Tibial nerve (tissue), 4 donors: ENCODE measurements at regions not wholly inside any gene's neighbourhood (a gene's known extent, or its start where the extent isn't known, plus 50 kb on each side); places are given as distances from the start of the nearest gene placed in this dataset.

Source experiments
- DNase-seq, 2 donors: peaks; one replicate each; pipeline ENCODE4 v3.0.0-alpha.2; 2019; ENCODE audit warnings: low spot score in 2 of 2
- H3K27ac ChIP-seq, 4 donors: fragments of 200-600 bp; sonication (generic) in 3 of 4; one replicate each; pipeline ENCODE4 v1.5.1; 2017 to 2019; ENCODE audit warnings: mild to moderate bottlenecking in 1 of 4
- H3K27me3 ChIP-seq, 2 donors: fragments of 200-600 bp; sonication (generic) in 1 of 2; one replicate each; pipeline versions ENCODE4 v1.5.1 to v1.6.0; 2017 to 2019
- H3K36me3 ChIP-seq, 3 donors: fragments of 200-600 bp; sonication (generic); one replicate each; pipeline ENCODE4 v1.5.1; 2018 to 2019
- H3K4me1 ChIP-seq, 4 donors: fragments of 200-600 bp; sonication (generic) in 3 of 4; one replicate each; pipeline ENCODE4 v1.5.1; 2017 to 2019
- H3K4me3 ChIP-seq, 4 donors: fragments of 200-600 bp; sonication (generic) in 3 of 4; one replicate each; pipeline ENCODE4 v1.5.1; 2017 to 2019; ENCODE audit warnings: mild to moderate bottlenecking in 1 of 4, moderate library complexity in 1 of 4
- H3K9me3 ChIP-seq, 4 donors: fragments of 200-600 bp; sonication (generic) in 3 of 4; one replicate each; pipeline ENCODE4 v1.5.1; 2017 to 2019
- EP300 ChIP-seq, 2 donors: sonication (generic); formaldehyde crosslinking; IDR thresholded peaks; one replicate each; pipeline ENCODE4 v1.6.1; 2017; ENCODE audit warnings: antibody characterized with exemption in 2 of 2, mild to moderate bottlenecking in 1 of 2
- POLR2A ChIP-seq, 2 donors: fragments of 450-650 bp; IDR thresholded peaks; one replicate each; pipeline ENCODE4 v1.6.1; 2017; ENCODE audit warnings: antibody characterized with exemption in 2 of 2, mild to moderate bottlenecking in 2 of 2, moderate library complexity in 2 of 2
- WGBS, 2 donors: methylation state at CpG; one replicate each; pipeline ENCODE4 v1.1.5; 2018; 5-methylcytosine and 5-hydroxymethylcytosine counted together
- TF ChIP-seq, protein P1 (sequence below), 5 experiments: fragments of 200-600 bp in 3 of 5; fragments of 450-650 bp in 2 of 5; sonication (generic) in 3 of 5; IDR thresholded peaks; one replicate each; pipeline ENCODE4 v1.5.1; 2016 to 2019; ENCODE audit warnings: antibody characterized with exemption in 5 of 5, mild to moderate bottlenecking in 3 of 5, moderate library complexity in 2 of 5

DNA sequence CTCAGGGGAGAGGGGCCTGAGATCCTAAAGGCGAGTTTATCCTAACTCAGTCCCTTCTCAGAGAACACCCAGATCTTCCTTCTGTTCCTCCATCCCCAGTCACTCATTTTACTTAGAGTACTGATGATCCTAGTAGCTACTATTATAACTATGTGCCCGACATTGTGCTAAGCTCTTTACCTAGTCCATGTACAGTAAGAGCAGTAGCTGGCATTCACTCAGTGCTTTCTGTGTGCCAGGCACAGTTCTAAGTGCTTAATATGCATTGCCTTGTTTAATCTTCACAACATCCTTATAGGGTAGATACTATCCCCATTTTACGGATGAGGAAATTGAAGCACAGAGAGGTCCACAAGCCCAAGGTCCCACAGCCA, 58.3 kb downstream of the FRMPD3 start:
- WGBS, 2 donors = 58 to 63% methylated on average over 3 of the region's 3 CpGs
- Histone ChIP-seq H3K27ac (no peak overlapping the region), H3K36me3 (no peaks in the 10 kb centered on the region), H3K9me3 (no peaks in the 10 kb centered on the region), H3K4me3 (no peak overlapping the region), H3K27me3 (peaks cover 0 to 50% of the 10 kb centered on the region in 2 donors), H3K4me1 (peaks cover 0 to 13% (median 0%) of the 10 kb centered on the region in 4 donors)
- DNase-seq = no peak
- TF ChIP-seq EP300 (IDR thresholded peaks at IDR 0.05) (no peak), POLR2A (IDR thresholded peaks at IDR 0.05) (no peak)
- TF ChIP-seq, protein P1, sequence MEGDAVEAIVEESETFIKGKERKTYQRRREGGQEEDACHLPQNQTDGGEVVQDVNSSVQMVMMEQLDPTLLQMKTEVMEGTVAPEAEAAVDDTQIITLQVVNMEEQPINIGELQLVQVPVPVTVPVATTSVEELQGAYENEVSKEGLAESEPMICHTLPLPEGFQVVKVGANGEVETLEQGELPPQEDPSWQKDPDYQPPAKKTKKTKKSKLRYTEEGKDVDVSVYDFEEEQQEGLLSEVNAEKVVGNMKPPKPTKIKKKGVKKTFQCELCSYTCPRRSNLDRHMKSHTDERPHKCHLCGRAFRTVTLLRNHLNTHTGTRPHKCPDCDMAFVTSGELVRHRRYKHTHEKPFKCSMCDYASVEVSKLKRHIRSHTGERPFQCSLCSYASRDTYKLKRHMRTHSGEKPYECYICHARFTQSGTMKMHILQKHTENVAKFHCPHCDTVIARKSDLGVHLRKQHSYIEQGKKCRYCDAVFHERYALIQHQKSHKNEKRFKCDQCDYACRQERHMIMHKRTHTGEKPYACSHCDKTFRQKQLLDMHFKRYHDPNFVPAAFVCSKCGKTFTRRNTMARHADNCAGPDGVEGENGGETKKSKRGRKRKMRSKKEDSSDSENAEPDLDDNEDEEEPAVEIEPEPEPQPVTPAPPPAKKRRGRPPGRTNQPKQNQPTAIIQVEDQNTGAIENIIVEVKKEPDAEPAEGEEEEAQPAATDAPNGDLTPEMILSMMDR (IDR thresholded peaks at IDR 0.05) = no peak

DNA sequence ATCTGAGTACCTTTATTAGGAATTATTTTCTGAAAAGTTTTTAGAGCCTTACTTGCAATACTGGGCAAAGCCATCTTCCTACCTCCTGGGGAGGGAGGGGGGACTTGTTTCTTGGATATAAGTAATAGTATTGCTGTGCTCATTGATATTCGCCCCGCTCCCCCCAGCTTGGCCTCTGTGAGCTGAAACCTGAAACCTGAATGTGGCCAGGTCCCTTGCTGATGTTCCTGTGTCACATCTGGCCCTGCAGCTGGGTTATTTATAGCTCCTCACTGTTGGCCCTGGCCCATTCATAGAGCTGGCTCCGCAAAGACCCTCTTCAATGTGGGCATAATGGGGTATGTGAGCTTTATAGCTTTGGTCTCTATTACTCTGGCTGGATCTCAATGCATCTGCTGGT, 59.5 kb downstream of the FRMPD3 start:
- H3K27me3 ChIP-seq = peaks cover 0 to 51% of the 10 kb centered on the region in 2 donors
- TF ChIP-seq, protein P1 (IDR thresholded peaks at IDR 0.05) = no peak
- TF ChIP-seq POLR2A (IDR thresholded peaks at IDR 0.05) (no peak), EP300 (IDR thresholded peaks at IDR 0.05) (no peak)
- no peaks in the 10 kb centered on the region for H3K36me3 ChIP-seq
- H3K9me3 ChIP-seq = no peaks in the 10 kb centered on the region
- peaks cover 0 to 13% (median 0%) of the 10 kb centered on the region in 4 donors for H3K4me1 ChIP-seq
- DNase-seq = no peak
- H3K27ac ChIP-seq = no peak overlapping the region
- 45 to 78% methylated on average over 3 of the region's 3 CpGs for WGBS, 2 donors
- no peak overlapping the region for H3K4me3 ChIP-seq

DNA sequence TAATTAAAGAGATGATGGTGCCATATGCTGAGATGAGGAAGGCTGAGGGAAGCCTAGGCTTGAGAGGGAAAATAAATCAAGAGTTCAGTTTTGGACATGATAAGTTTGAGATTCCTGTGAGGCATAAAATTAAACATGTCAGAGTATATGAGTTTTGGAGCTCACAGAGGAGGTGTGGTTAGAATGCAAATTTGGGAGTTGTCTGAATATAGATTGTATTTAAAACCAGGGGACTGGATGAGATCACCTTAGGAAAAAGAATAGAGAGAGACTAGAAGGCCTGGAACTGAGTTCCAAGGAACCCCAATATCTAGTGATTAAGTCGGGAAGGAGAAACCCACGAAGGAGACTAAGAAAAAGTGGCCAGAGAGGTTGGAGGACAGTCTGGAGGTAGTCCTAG, 65.5 kb downstream of the FRMPD3 start:
- no peak for TF ChIP-seq POLR2A (IDR thresholded peaks at IDR 0.05)
- TF ChIP-seq, protein P1 (IDR thresholded peaks at IDR 0.05) = no peak
- no peak for TF ChIP-seq EP300 (IDR thresholded peaks at IDR 0.05)
- DNase-seq = no peak
- Histone ChIP-seq H3K36me3 (no peaks in the 10 kb centered on the region), H3K27ac (no peak overlapping the region), H3K4me3 (no peak overlapping the region), H3K4me1 (no peaks in the 10 kb centered on the region), H3K27me3 (peaks cover 0 to 6% of the 10 kb centered on the region in 2 donors), H3K9me3 (no peaks in the 10 kb centered on the region)
- 75 to 77% methylated on average over 2 of the region's 2 CpGs for WGBS, 2 donors

DNA sequence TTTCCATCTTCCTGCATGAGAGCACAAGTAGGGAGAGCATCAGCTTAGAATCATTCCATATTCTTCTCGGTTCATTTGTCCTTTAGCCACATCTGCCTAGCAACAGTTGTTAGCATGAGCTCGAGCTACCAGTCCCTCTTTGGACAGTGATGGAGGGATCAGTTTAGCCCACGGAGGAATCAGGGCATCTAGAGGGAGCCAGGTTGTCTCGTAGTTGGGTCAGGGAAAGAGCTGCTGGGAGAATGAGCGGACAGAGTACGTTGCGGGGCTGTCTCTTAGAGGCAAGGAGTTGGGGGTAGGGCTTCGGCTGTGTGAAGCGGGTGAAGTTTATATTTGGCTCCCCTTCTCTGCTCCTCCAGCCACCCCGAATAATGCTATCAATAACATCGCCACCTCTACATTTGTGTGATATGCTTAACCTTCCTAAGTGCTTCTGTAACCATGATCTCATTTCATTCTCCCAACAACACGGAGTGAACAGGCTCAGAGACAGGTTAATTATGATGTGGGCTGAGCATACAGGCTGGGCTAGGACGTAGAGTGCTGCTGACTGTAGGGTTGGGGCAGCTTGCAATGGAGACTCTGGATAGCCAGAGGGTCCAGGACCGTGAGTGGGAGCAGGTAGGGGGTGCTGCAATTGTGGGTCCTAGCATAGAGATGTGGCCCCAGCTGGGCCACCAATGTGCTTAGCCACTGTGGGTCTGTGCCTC, 72.6 kb downstream of the FRMPD3 start:
- no peaks in the 10 kb centered on the region for H3K9me3 ChIP-seq
- no peaks in the 10 kb centered on the region for H3K4me1 ChIP-seq
- no peak for TF ChIP-seq POLR2A (IDR thresholded peaks at IDR 0.05)
- TF ChIP-seq, protein P1 (IDR thresholded peaks at IDR 0.05) = no peak
- TF ChIP-seq EP300 (IDR thresholded peaks at IDR 0.05) = no peak
- 76 to 82% methylated on average over 14 of the region's 14 CpGs for WGBS, 2 donors
- DNase-seq = no peak
- peaks cover 0 to 11% of the 10 kb centered on the region in 2 donors for H3K27me3 ChIP-seq
- H3K36me3 ChIP-seq = no peaks in the 10 kb centered on the region
- no peak overlapping the region for H3K27ac ChIP-seq
- no peak overlapping the region for H3K4me3 ChIP-seq

DNA sequence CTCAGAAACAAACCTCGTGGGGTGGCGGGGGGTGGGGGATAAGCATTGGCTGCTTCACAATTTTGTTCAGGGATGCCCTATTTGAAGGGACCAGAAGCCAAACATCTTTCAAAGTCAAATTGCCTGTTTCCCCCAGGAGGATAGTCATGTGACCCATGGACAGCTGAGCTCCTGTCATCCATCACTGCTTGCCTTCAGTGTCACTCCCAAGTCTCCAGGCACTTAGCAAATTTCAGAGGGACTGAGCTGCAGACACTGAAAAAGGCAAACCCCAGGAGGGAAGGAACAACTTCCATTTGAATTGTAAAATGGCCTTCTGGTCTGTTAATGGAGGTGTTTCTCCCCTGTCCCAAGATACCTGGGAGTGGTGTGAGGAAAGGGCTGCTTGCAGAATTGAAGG, 73.4 kb downstream of the FRMPD3 start:
- H3K4me1 ChIP-seq = no peaks in the 10 kb centered on the region
- no peak for DNase-seq
- no peaks in the 10 kb centered on the region for H3K36me3 ChIP-seq
- H3K27ac ChIP-seq = no peak overlapping the region
- H3K27me3 ChIP-seq = peaks cover 0 to 11% of the 10 kb centered on the region in 2 donors
- WGBS, 2 donors = 69 to 79% methylated on average over 2 of the region's 2 CpGs
- no peak overlapping the region for H3K4me3 ChIP-seq
- TF ChIP-seq EP300 (IDR thresholded peaks at IDR 0.05) = no peak
- no peak for TF ChIP-seq POLR2A (IDR thresholded peaks at IDR 0.05)
- TF ChIP-seq, protein P1 (IDR thresholded peaks at IDR 0.05) = no peak
- no peaks in the 10 kb centered on the region for H3K9me3 ChIP-seq
